H9 (cell line): ENCODE measurements at regions not wholly inside any gene's neighbourhood (a gene's known extent, or its start where the extent isn't known, plus 50 kb on each side); places are given as distances from the start of the nearest gene placed in this dataset.

Experiments
- DNase-seq: peaks from one replicate; pipeline ENCODE4 v3.0.0-alpha.2; 2017
- H2AFZ ChIP-seq: one replicate; pipeline ENCODE4 v1.6.1; 2013; ENCODE audit warnings: mild to moderate bottlenecking, low read length, control low read depth, moderate library complexity
- H2AK5ac ChIP-seq: 2 replicates; pipeline ENCODE4 v1.6.1; 2013; ENCODE audit warnings: low read length, control low read depth, mixed read lengths; ENCODE audit not compliant: insufficient read length
- H2BK120ac ChIP-seq: one replicate; pipeline ENCODE4 v1.6.1; 2013; ENCODE audit warnings: low read depth, mild to moderate bottlenecking, low read length, control low read depth, inconsistent platforms; ENCODE audit not compliant: poor library complexity, severe bottlenecking
- H2BK12ac ChIP-seq: 2 replicates; pipeline ENCODE4 v1.6.1; 2013; ENCODE audit warnings: low read length, control low read depth, mixed read lengths, low read depth; ENCODE audit not compliant: insufficient read length
- H2BK15ac ChIP-seq: 2 replicates; pipeline ENCODE4 v1.6.1; 2013; ENCODE audit warnings: low read depth, low read length, control low read depth
- H2BK20ac ChIP-seq: one replicate; pipeline ENCODE4 v1.6.1; 2013; ENCODE audit warnings: low read depth, mild to moderate bottlenecking, low read length, control low read depth, inconsistent platforms; ENCODE audit not compliant: poor library complexity, severe bottlenecking
- H2BK5ac ChIP-seq: 2 replicates; pipeline ENCODE4 v1.6.1; 2013; ENCODE audit warnings: low read length, control low read depth, mixed read lengths; ENCODE audit not compliant: insufficient read length
- H3K14ac ChIP-seq: 2 replicates; pipeline ENCODE4 v1.6.1; 2013; ENCODE audit warnings: low read length, control low read depth; ENCODE audit not compliant: insufficient read depth
- H3K18ac ChIP-seq: 2 replicates; pipeline ENCODE4 v1.6.1; 2013; ENCODE audit warnings: low read depth, mild to moderate bottlenecking, mixed read lengths, low read length, control low read depth; ENCODE audit not compliant: insufficient read length
- H3K23ac ChIP-seq: 2 replicates; pipeline ENCODE4 v1.6.1; 2013; ENCODE audit warnings: low read length, control low read depth, mixed read lengths, low read depth; ENCODE audit not compliant: insufficient read length
- H3K23me2 ChIP-seq: 2 replicates; pipeline ENCODE4 v1.6.1; 2013; ENCODE audit warnings: low read depth, mild to moderate bottlenecking, mixed read lengths, low read length, control low read depth; ENCODE audit not compliant: insufficient read length, poor library complexity, severe bottlenecking
- H3K27ac ChIP-seq: 2 replicates; pipeline ENCODE4 v1.5.1; 2013; ENCODE audit warnings: low read length, control low read depth, mixed read lengths, low read depth; ENCODE audit not compliant: insufficient read length
- H3K27me3 ChIP-seq: 2 replicates; pipeline ENCODE4 v1.6.1; 2013; ENCODE audit warnings: low read length, control low read depth, inconsistent platforms; ENCODE audit not compliant: insufficient read depth
- H3K4ac ChIP-seq: 2 replicates; pipeline ENCODE4 v1.6.1; 2013; ENCODE audit warnings: low read depth, mild to moderate bottlenecking, control low read depth, inconsistent platforms, low read length, moderate library complexity
- H3K4me1 ChIP-seq: 2 replicates; pipeline ENCODE4 v1.6.1; 2013; ENCODE audit warnings: low read length, control low read depth, inconsistent platforms; ENCODE audit not compliant: insufficient read depth
- H3K4me2 ChIP-seq: 2 replicates; pipeline ENCODE4 v1.6.1; 2013; ENCODE audit warnings: low read length, control low read depth, mixed read lengths; ENCODE audit not compliant: insufficient read length, insufficient read depth
- H3K56ac ChIP-seq: 2 replicates; pipeline ENCODE4 v1.6.1; 2013; ENCODE audit warnings: low read depth, mild to moderate bottlenecking, mixed read lengths, low read length, control low read depth; ENCODE audit not compliant: insufficient read length
- H3K79me1 ChIP-seq: 2 replicates; pipeline ENCODE4 v1.6.1; 2013; ENCODE audit warnings: low read depth, mild to moderate bottlenecking, moderate library complexity, low read length, control low read depth, inconsistent platforms; ENCODE audit not compliant: insufficient read depth, poor library complexity, severe bottlenecking
- H3K79me2 ChIP-seq: 2 replicates; pipeline ENCODE4 v1.6.1; 2013; ENCODE audit warnings: low read length, control low read depth, inconsistent platforms; ENCODE audit not compliant: insufficient read depth
- H3K9ac ChIP-seq: 2 replicates; pipeline ENCODE4 v1.6.1; 2013; ENCODE audit warnings: low read length, control low read depth, mixed read lengths; ENCODE audit not compliant: insufficient read length; ENCODE audit errors: extremely low read depth
- H3K9me3 ChIP-seq: one replicate; pipeline ENCODE4 v1.6.1; 2013; ENCODE audit warnings: low read depth, low read length, inconsistent platforms; ENCODE audit not compliant: control insufficient read depth
- H3T11ph ChIP-seq: one replicate; pipeline ENCODE4 v1.6.1; 2013; ENCODE audit warnings: mild to moderate bottlenecking, low read length, control low read depth, inconsistent platforms
- H4K20me1 ChIP-seq: one replicate; pipeline ENCODE4 v1.6.1; 2013; ENCODE audit not compliant: control insufficient read depth, insufficient read length, insufficient read depth
- H4K5ac ChIP-seq: 2 replicates; pipeline ENCODE4 v1.6.1; 2013; ENCODE audit warnings: low read depth, mild to moderate bottlenecking, mixed read lengths, low read length, control low read depth; ENCODE audit not compliant: insufficient read length
- H4K8ac ChIP-seq: replicated peaks from 2 replicates; pipeline ENCODE4 v1.6.1; 2013; ENCODE audit warnings: low read length, control low read depth, mixed read lengths, low read depth; ENCODE audit not compliant: insufficient read length
- H4K91ac ChIP-seq: 2 replicates; pipeline ENCODE4 v1.6.1; 2013; ENCODE audit warnings: low read depth, mild to moderate bottlenecking, moderate library complexity, mixed read lengths, low read length, control low read depth; ENCODE audit not compliant: insufficient read length
- H3K27ac Mint-ChIP-seq, 3 experiments: 2 replicates in 2 of 3; 3 replicates in 1 of 3; pipeline ENCODE4 v1.8.0; 2020 to 2021; ENCODE audit warnings: mixed read lengths in 3 of 3, mild to moderate bottlenecking in 1 of 3, moderate library complexity in 1 of 3
- H3K27me3 Mint-ChIP-seq: 2 replicates; pipeline ENCODE4 v1.8.0; 2021; ENCODE audit warnings: low read depth, mild to moderate bottlenecking, moderate library complexity, mixed read lengths
- H3K36me3 Mint-ChIP-seq, 3 experiments: 2 replicates in 2 of 3; 3 replicates in 1 of 3; pipeline ENCODE4 v1.8.0; 2020 to 2021; ENCODE audit warnings: low read depth in 3 of 3, mixed read lengths in 3 of 3; ENCODE audit not compliant: insufficient read depth in 1 of 3
- H3K4me1 Mint-ChIP-seq, 2 experiments: 2 replicates each; pipeline ENCODE4 v1.8.0; 2020; ENCODE audit warnings: mixed read lengths in 2 of 2
- H3K4me3 Mint-ChIP-seq, 2 experiments: 2 replicates in 1 of 2; 3 replicates in 1 of 2; pipeline ENCODE4 v1.8.0; 2020 to 2021; ENCODE audit warnings: mild to moderate bottlenecking in 2 of 2, mixed read lengths in 2 of 2, moderate library complexity in 1 of 2
- H3K9me3 Mint-ChIP-seq, 2 experiments: 2 replicates in 1 of 2; 3 replicates in 1 of 2; pipeline ENCODE4 v1.8.0; 2020; ENCODE audit warnings: mild to moderate bottlenecking in 2 of 2, mixed read lengths in 2 of 2, moderate library complexity in 1 of 2
- WGBS: extraction: QIAGEN DNeasy Blood & Tissue Kit; methylation state at CpG from one replicate; pipeline ENCODE4 v1.1.7; 2013; ENCODE audit warnings: missing lambda C conversion rate, low lambda C conversion rate, mixed read lengths; ENCODE audit not compliant: insufficient read length; ENCODE audit errors: extremely low coverage; 5-methylcytosine and 5-hydroxymethylcytosine counted together
- TF ChIP-seq, protein P1 (sequence below): fragments of 200-600 bp; sonication (generic); conservative IDR thresholded peaks from 3 replicates; pipeline ENCODE4 v1.8.0; 2021; ENCODE audit warnings: antibody characterized with exemption, mild to moderate bottlenecking

DNA sequence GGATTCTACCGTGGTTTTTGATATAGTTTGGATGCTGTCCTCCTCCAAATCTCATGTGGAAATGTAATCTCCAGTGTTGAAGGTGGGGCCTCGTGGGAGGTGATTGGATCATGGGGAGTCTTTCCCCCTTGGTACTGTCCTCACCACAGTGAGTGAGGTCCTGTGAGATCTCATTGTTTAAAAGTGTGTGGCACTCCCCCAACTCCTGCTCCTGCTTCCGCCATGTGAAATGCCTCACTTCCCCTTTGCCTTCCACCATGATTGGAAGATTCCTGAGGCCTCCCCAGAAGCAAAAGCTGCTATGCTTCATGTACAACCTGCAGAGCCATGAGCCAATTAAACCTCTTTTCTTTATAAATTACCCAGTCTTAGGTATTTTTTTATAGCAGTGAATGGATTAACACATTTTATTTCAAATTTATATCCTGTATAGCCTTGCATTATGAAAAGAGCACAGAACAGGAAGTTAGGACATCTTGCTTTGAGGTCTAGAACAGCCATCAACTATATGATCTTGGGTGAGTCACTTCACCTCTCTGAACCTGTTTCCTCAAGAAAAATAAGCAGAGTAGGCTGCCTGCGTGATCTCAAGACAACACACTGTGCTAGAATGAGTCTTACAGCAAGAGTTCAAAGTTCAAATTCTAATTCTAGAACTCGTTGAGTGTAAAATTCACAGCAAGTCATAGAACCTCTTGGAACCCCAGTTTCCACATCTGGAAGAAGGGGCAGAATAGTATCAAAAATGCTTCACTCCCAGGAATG is 160.9 kb upstream of the EEA1 start:
- Histone ChIP-seq H4K91ac (no peak overlapping the region), H4K5ac (no peak overlapping the region), H2AK5ac (no peak overlapping the region), H2AFZ (peak overlapping the region; percentile 33), H3K27ac (no peak overlapping the region), H3K23me2 (no peaks in the 10 kb centered on the region), H3K27me3 (no peaks in the 10 kb centered on the region), H3K4me1 (peaks cover 2% of the 10 kb centered on the region; the same call in 1 of the 2 replicates), H2BK20ac (no peak overlapping the region), H3K79me2 (no peaks in the 10 kb centered on the region), H3T11ph (no peak overlapping the region), H2BK15ac (no peak overlapping the region), H3K23ac (no peak overlapping the region), H3K79me1 (no peaks in the 10 kb centered on the region), H2BK120ac (no peak overlapping the region), H3K4me2 (no peak overlapping the region), H3K56ac (no peak overlapping the region), H2BK5ac (no peak overlapping the region), H3K9ac (no peak overlapping the region), H3K4ac (no peak overlapping the region), H3K9me3 (no peaks in the 10 kb centered on the region), H3K18ac (no peak overlapping the region), H3K14ac (no peak overlapping the region), H4K20me1 (no peaks in the 10 kb centered on the region), H2BK12ac (no peak overlapping the region), H4K8ac (no peak overlapping the region)
- Mint-ChIP-seq H3K4me3 (no peak overlapping the region), H3K9me3 (peaks cover 6 to 10% of the 10 kb centered on the region in 2 experiments; a peak in 4 of 5 replicates), H3K4me1 (peaks cover 4 to 7% of the 10 kb centered on the region in 2 experiments), H3K36me3 (peaks cover 0 to 6% (median 1%) of the 10 kb centered on the region in 3 experiments), H3K27ac (no peak overlapping the region; a peak in 1 of 7 replicates), H3K27me3 (no peaks in the 10 kb centered on the region; the same call in 1 of the 2 replicates)
- TF ChIP-seq, protein P1, sequence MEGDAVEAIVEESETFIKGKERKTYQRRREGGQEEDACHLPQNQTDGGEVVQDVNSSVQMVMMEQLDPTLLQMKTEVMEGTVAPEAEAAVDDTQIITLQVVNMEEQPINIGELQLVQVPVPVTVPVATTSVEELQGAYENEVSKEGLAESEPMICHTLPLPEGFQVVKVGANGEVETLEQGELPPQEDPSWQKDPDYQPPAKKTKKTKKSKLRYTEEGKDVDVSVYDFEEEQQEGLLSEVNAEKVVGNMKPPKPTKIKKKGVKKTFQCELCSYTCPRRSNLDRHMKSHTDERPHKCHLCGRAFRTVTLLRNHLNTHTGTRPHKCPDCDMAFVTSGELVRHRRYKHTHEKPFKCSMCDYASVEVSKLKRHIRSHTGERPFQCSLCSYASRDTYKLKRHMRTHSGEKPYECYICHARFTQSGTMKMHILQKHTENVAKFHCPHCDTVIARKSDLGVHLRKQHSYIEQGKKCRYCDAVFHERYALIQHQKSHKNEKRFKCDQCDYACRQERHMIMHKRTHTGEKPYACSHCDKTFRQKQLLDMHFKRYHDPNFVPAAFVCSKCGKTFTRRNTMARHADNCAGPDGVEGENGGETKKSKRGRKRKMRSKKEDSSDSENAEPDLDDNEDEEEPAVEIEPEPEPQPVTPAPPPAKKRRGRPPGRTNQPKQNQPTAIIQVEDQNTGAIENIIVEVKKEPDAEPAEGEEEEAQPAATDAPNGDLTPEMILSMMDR, result no peak
- DNase-seq, result no peak
- WGBS, result no CpG with 5 or more reads among the region's 5 CpGs
